HCT116 (cell line): ENCODE measurements at regions not wholly inside any gene's neighbourhood (a gene's known extent, or its start where the extent isn't known, plus 50 kb on each side); places are given as distances from the start of the nearest gene placed in this dataset.

Experiments used
- ATAC-seq: fragments of 200-7000 bp; cut with Tn5 transposase; 2 replicates; pipeline ENCODE4 v1.9.1; 2020; ENCODE audit warnings: mild to moderate bottlenecking, moderate library complexity
- BruUV-seq: library from RNA; stranded (reverse); fragments of 400-500 nt; replicated peaks from 2 replicates; lab custom pipeline; 2021; lab: Mats Ljungman, UMichigan
- CTCF ChIA-PET: fragments of 300-600 bp; sonication (Branson Sonifier 250); formaldehyde crosslinking; loops from one replicate; lab custom pipeline; 2021; ENCODE audit warnings: antibody characterized with exemption; lab: Charles Lee
- POLR2A ChIA-PET: fragments of 300-600, 350-600 bp; sonication (Branson Sonifier 250); formaldehyde crosslinking; loops from one replicate; lab custom pipeline; 2021; ENCODE audit warnings: antibody characterized with exemption; lab: Charles Lee
- RAD21 ChIA-PET, 2 experiments: fragments of 300-600 bp; sonication (Branson Sonifier 250); formaldehyde crosslinking; loops; one replicate each; lab custom pipeline; 2023; ENCODE audit warnings: low total read pairs in 2 of 2; ENCODE audit not compliant: uncharacterized antibody in 2 of 2, unreplicated experiment in 2 of 2, low non-redundant PET in 1 of 2; lab: Charles Lee
- DNase-seq: peaks from one replicate; pipeline ENCODE4 v3.0.0-alpha.2; 2010; ENCODE audit warnings: low read depth, low spot score
- H2AFZ ChIP-seq: fragments of 200-600 bp; shearing (Covaris generic), sonication (generic); 2 replicates; pipeline ENCODE4 v1.6.1; 2017; ENCODE audit warnings: low read depth, mixed run types, mixed read lengths, antibody characterized with exemption, low read length; ENCODE audit not compliant: poor library complexity, severe bottlenecking
- H3K27ac ChIP-seq: 2 replicates; pipeline ENCODE4 v1.5.1; 2012; ENCODE audit warnings: low read depth, low read length
- H3K27me3 ChIP-seq: fragments of 200-600 bp; sonication (generic); 2 replicates; pipeline ENCODE4 v1.6.1; 2016; ENCODE audit warnings: mixed run types, low read length, mixed read lengths; ENCODE audit not compliant: insufficient read depth
- H3K36me3 ChIP-seq, 2 experiments: fragments of 200-500 bp in 1 of 2; fragments of 200-600 bp in 1 of 2; sonication (Bioruptor generic) in 1 of 2; sonication (generic) in 1 of 2; 2 replicates each; pipeline versions ENCODE4 v1.5.1 to v1.6.1; 2014 to 2016; ENCODE audit warnings: low read length in 2 of 2, inconsistent platforms in 1 of 2, mixed read lengths in 1 of 2, mixed run types in 1 of 2; ENCODE audit not compliant: insufficient read depth in 2 of 2, control insufficient read depth in 1 of 2
- H3K4me1 ChIP-seq, 2 experiments: fragments of 200-600 bp in 1 of 2; sonication (generic) in 1 of 2; 2 replicates each; pipeline versions ENCODE4 v1.5.1 to v1.6.1; 2012 to 2017; ENCODE audit warnings: low read length in 2 of 2, inconsistent platforms in 1 of 2, mild to moderate bottlenecking in 1 of 2, mixed read lengths in 1 of 2, mixed run types in 1 of 2, moderate library complexity in 1 of 2; ENCODE audit not compliant: insufficient read depth in 2 of 2, control insufficient read depth in 1 of 2
- H3K4me2 ChIP-seq: fragments of 200-600 bp; sonication (generic); 2 replicates; pipeline ENCODE4 v1.6.1; 2017; ENCODE audit warnings: mixed run types, low read length, mixed read lengths
- H3K4me3 ChIP-seq, 2 experiments: fragments of 200-600 bp in 1 of 2; sonication (generic) in 1 of 2; replicated peaks in 1 of 2; 2 replicates each; pipeline ENCODE4 v1.5.1; 2011 to 2016; ENCODE audit warnings: low read length in 2 of 2, control low read depth in 1 of 2, low read depth in 1 of 2, mild to moderate bottlenecking in 1 of 2, mixed read lengths in 1 of 2, mixed run types in 1 of 2
- H3K79me2 ChIP-seq: fragments of 200-600 bp; sonication (generic); 2 replicates; pipeline ENCODE4 v1.6.1; 2017; ENCODE audit warnings: mild to moderate bottlenecking, mixed run types, low read length, moderate library complexity, mixed read lengths; ENCODE audit not compliant: insufficient read depth
- H3K9ac ChIP-seq: fragments of 200-600 bp; sonication (generic); 2 replicates; pipeline ENCODE4 v1.6.1; 2016; ENCODE audit warnings: low read length, mixed read lengths
- H3K9me2 ChIP-seq: fragments of 200-600 bp; sonication (generic), shearing (Covaris generic); 2 replicates; pipeline ENCODE4 v1.6.1; 2017; ENCODE audit warnings: mixed run types, mild to moderate bottlenecking, moderate library complexity; ENCODE audit not compliant: insufficient read depth
- H3K9me3 ChIP-seq, 2 experiments: fragments of 200-500 bp in 1 of 2; fragments of 200-600 bp in 1 of 2; sonication (Bioruptor generic) in 1 of 2; sonication (generic) in 1 of 2; 2 replicates each; pipeline ENCODE4 v1.6.1; 2014 to 2017; ENCODE audit warnings: low read length in 2 of 2, mixed read lengths in 2 of 2, inconsistent platforms in 1 of 2, low read depth in 1 of 2, mild to moderate bottlenecking in 1 of 2, mixed run types in 1 of 2, moderate library complexity in 1 of 2; ENCODE audit not compliant: control insufficient read depth in 1 of 2, insufficient read depth in 1 of 2
- H4K20me1 ChIP-seq: fragments of 200-600 bp; sonication (generic), shearing (Covaris generic); 2 replicates; pipeline ENCODE4 v1.6.1; 2017; ENCODE audit warnings: mixed run types, mild to moderate bottlenecking, moderate library complexity; ENCODE audit not compliant: insufficient read depth
- ATF3 ChIP-seq: IDR thresholded peaks from 2 replicates; pipeline ENCODE4 v1.6.1; 2012
- CBX3 ChIP-seq: IDR thresholded peaks from 2 replicates; pipeline ENCODE4 v1.6.1; 2012; ENCODE audit warnings: low read depth
- CEBPB ChIP-seq: IDR thresholded peaks from 2 replicates; pipeline ENCODE4 v1.6.1; 2012; ENCODE audit warnings: low read depth
- CTCF ChIP-seq, 3 experiments: fragments of 200-600 bp in 1 of 3; sonication (generic) in 1 of 3; IDR thresholded peaks in 2 of 3; conservative IDR thresholded peaks in 1 of 3; 2 replicates each; pipeline ENCODE4 v1.5.1; 2012 to 2017; ENCODE audit warnings: low read depth in 2 of 3, low read length in 2 of 3, antibody characterized with exemption in 1 of 3, borderline replicate concordance in 1 of 3, control low read depth in 1 of 3, mild to moderate bottlenecking in 1 of 3, mixed read lengths in 1 of 3, mixed run types in 1 of 3, moderate library complexity in 1 of 3; ENCODE audit not compliant: insufficient read depth in 1 of 3
- EGR1 ChIP-seq: IDR thresholded peaks from 2 replicates; pipeline ENCODE4 v1.6.1; 2012; ENCODE audit warnings: low read depth
- ELF1 ChIP-seq: IDR thresholded peaks from 2 replicates; pipeline ENCODE4 v1.6.1; 2012; ENCODE audit warnings: low read depth, borderline replicate concordance
- EZH2 ChIP-seq: fragments of 200-600 bp; sonication (generic); IDR thresholded peaks from 2 replicates; pipeline ENCODE4 v1.6.1; 2017; ENCODE audit warnings: antibody characterized with exemption, mixed run types
- EZH2phosphoT487 ChIP-seq: fragments of 200-600 bp; IDR thresholded peaks from 2 replicates; pipeline ENCODE4 v1.6.1; 2018; ENCODE audit warnings: antibody characterized with exemption, borderline replicate concordance
- FOSL1 ChIP-seq: IDR thresholded peaks from 2 replicates; pipeline ENCODE4 v1.6.1; 2012; ENCODE audit warnings: low read depth
- JUND ChIP-seq: IDR thresholded peaks from 2 replicates; pipeline ENCODE4 v1.6.1; 2012
- MAX ChIP-seq: IDR thresholded peaks from 2 replicates; pipeline ENCODE4 v1.6.1; 2012
- POLR2A ChIP-seq: IDR thresholded peaks from 2 replicates; pipeline ENCODE4 v1.7.0; 2011; ENCODE audit warnings: borderline replicate concordance; ENCODE audit not compliant: insufficient read depth, insufficient read length; ENCODE audit errors: extremely low read depth
- RAD21 ChIP-seq: IDR thresholded peaks from 2 replicates; pipeline ENCODE4 v1.6.1; 2012; ENCODE audit warnings: low read depth, mild to moderate bottlenecking
- REST ChIP-seq: IDR thresholded peaks from 2 replicates; pipeline ENCODE4 v1.6.1; 2012; ENCODE audit warnings: low read depth
- SIN3A ChIP-seq: IDR thresholded peaks from 2 replicates; pipeline ENCODE4 v1.6.1; 2012; ENCODE audit warnings: low read depth
- SRF ChIP-seq: IDR thresholded peaks from 2 replicates; pipeline ENCODE4 v1.6.1; 2012; ENCODE audit warnings: low read depth
- YY1 ChIP-seq: IDR thresholded peaks from 2 replicates; pipeline ENCODE4 v1.6.1; 2011; ENCODE audit warnings: low read length, low read depth, moderate library complexity, mild to moderate bottlenecking; ENCODE audit not compliant: insufficient replicate concordance; ENCODE audit errors: extremely low read depth
- ZBTB33 ChIP-seq: IDR thresholded peaks from 2 replicates; pipeline ENCODE4 v1.6.1; 2011; ENCODE audit warnings: mild to moderate bottlenecking, low read length, moderate library complexity; ENCODE audit not compliant: insufficient replicate concordance; ENCODE audit errors: extremely low read depth
- ZFX ChIP-seq: fragments of 450-650 bp; IDR thresholded peaks from 2 replicates; pipeline ENCODE4 v1.6.1; 2017
- ZNF274 ChIP-seq: fragments of 200-500 bp; sonication (Bioruptor generic); IDR thresholded peaks from 2 replicates; pipeline ENCODE4 v1.6.1; 2014; ENCODE audit warnings: mild to moderate bottlenecking, low read depth, low read length, inconsistent platforms
- intact Hi-C: fragments of 100-400 bp; cut with micrococcal nuclease; formaldehyde crosslinking; loops from 2 replicates; pipeline ENCODE4 v1.10.0; 2022

- Histone ChIP-seq H3K4me3 (no peak overlapping the region), H3K9me2 (no peaks in the 10 kb centered on the region), H2AFZ (no peak overlapping the region), H3K36me3 (no peaks in the 10 kb centered on the region), H3K4me1 (no peaks in the 10 kb centered on the region), H3K27me3 (no peaks in the 10 kb centered on the region), H3K9me3 (peaks cover 0 to 18% of the 10 kb centered on the region in 2 experiments; a peak in 2 of 4 replicates), H3K4me2 (no peak overlapping the region), H4K20me1 (no peaks in the 10 kb centered on the region), H3K9ac (no peak overlapping the region), H3K27ac (no peak overlapping the region), H3K79me2 (no peaks in the 10 kb centered on the region)
- BruUV-seq: no TSS peak
- POLR2A ChIA-PET: no interaction called here
- CTCF ChIA-PET: no interaction called here
- TF ChIP-seq RAD21 (no peak), MAX (no peak), EGR1 (no peak), CEBPB (no peak), ZBTB33 (no peak), SRF (no peak), EZH2 (no peak), REST (no peak), FOSL1 (no peak), ELF1 (no peak), ZNF274 (no peak), YY1 (no peak), POLR2A (no peak), ATF3 (no peak), ZFX (no peak), SIN3A (no peak), CBX3 (no peak), CTCF (IDR thresholded peaks at IDR 0.05 in 2 of 3, conservative IDR thresholded peaks at IDR 0.05 in 1 of 3; ENCODE audit: borderline replicate concordance in 1 of 3, insufficient read depth in 1 of 3, low read depth in 2 of 3, low read length in 2 of 3) (no peak), JUND (no peak), EZH2phosphoT487 (no peak)
- RAD21 ChIA-PET: no interaction called here
- intact Hi-C loops: no loop called here
- no peak for ATAC-seq
- DNase-seq: no peak
Measured at GRCh38 chr12:128111951-128112350, 155.0 kb upstream of the TMEM132C start.
